GM23338 (cell line): ENCODE measurements at regions not wholly inside any gene's neighbourhood (a gene's known extent, or its start where the extent isn't known, plus 50 kb on each side); places are given as distances from the start of the nearest gene placed in this dataset.

Source experiments
- CREB1 ChIP-seq: fragments of 250-450 bp; sonication (Bioruptor Pico); IDR thresholded peaks from 2 replicates; pipeline ENCODE4 v1.5.0; 2020; ENCODE audit warnings: low read depth, mild to moderate bottlenecking, moderate library complexity
- CTCF ChIP-seq, 2 experiments: fragments of 200-600 bp in 1 of 2; sonication (generic) in 1 of 2; conservative IDR thresholded peaks; 2 replicates each; pipeline versions ENCODE4 v1.5.1 to v1.6.1; 2016 to 2017; ENCODE audit warnings: antibody characterized with exemption in 2 of 2, low read depth in 2 of 2, mild to moderate bottlenecking in 2 of 2, moderate library complexity in 1 of 2
- POLR2AphosphoS5 ChIP-seq: IDR thresholded peaks from 2 replicates; pipeline ENCODE4 v1.6.1; 2016; ENCODE audit warnings: antibody characterized with exemption, low read depth

- TF ChIP-seq CTCF (conservative IDR thresholded peaks at IDR 0.05; ENCODE audit: low read depth in 2 of 2) (peak in 1 of 2 experiments; percentile 40; a peak in 3 of 4 replicates), CREB1 (CRISPR knock-in tag) (no peak), POLR2AphosphoS5 (no peak)
These were observed 527.2 kb downstream of the GBA3 start for GRCh38 chr4:23219779-23220408.
